ENCODE measurements at regions not wholly inside any gene's neighbourhood (a gene's known extent, or its start where the extent isn't known, plus 50 kb on each side); places are given as distances from the start of the nearest gene placed in this dataset.
"Not testable (repeated sequence)": the region's sequence is repeated elsewhere in the genome, so short reads cannot be mapped to it uniquely, and the experiment has no call there.

DNA sequence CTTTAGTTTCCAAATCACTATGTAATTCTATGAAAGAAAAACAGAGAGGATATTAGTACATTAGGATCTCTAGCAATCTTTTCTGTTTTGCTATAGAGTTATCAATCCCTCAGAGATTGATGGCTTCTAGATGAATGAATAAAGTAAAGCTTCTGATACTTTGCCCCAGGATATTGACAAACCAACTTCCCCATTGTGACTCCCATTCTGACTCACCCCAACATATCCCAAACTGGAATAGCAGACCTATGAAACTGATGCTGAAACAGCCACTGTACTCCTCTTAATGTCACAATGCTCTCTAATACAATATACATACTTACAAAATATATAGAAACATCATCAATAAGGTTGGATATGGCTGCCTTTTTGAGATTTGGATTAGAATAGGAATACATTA lies 442.1 kb upstream of the NR5A2 start:
- Mint-ChIP-seq H3K4me3 (no peak overlapping the region), H3K27ac (no peak overlapping the region), H3K27me3 (ENCODE audit: low read depth) (no peaks in the 10 kb centered on the region)

DNA sequence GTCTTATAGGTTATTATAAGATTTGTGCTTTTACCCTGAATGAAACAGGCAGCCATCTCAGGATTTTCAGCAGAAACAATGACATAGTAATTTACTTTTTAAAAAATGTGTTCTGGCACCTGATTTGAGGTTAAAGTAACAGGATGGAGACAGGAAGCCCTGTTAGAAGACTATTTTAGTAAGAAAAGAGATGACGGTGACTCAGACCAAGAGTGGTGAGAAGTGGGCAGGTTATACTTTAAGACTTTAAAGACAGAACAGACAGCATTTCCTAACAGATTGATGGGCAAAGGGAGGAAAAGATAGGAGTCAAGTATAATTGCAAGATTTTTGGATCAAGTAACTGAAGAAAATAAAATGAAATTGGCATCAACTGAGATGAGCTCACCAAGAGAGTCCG lies 436.8 kb upstream of the NR5A2 start:
- Mint-ChIP-seq H3K4me3 (no peak overlapping the region), H3K27me3 (ENCODE audit: low read depth) (peaks cover 10% of the 10 kb centered on the region), H3K36me3 (ENCODE audit: low read depth) (no peaks in the 10 kb centered on the region), H3K4me1 (ENCODE audit: low read depth) (peaks cover 9% of the 10 kb centered on the region), H3K27ac (no peak overlapping the region), H3K9me3 (no peaks in the 10 kb centered on the region)
- CTCF ChIA-PET = no interaction called here
- intact Hi-C loops (cut with micrococcal nuclease) = no loop called here
- peak; percentile 12 for DNase-seq

More for the DNA sequence above, 442.1 kb upstream of the NR5A2 start:
- intact Hi-C loops (cut with micrococcal nuclease) = no loop called here
- H3K9me3 Mint-ChIP-seq = no peaks in the 10 kb centered on the region
- no peak for DNase-seq
- CTCF ChIA-PET = no interaction called here
- H3K36me3 Mint-ChIP-seq (ENCODE audit: low read depth) = no peaks in the 10 kb centered on the region
- H3K4me1 Mint-ChIP-seq (ENCODE audit: low read depth) = peaks cover 3% of the 10 kb centered on the region

DNA sequence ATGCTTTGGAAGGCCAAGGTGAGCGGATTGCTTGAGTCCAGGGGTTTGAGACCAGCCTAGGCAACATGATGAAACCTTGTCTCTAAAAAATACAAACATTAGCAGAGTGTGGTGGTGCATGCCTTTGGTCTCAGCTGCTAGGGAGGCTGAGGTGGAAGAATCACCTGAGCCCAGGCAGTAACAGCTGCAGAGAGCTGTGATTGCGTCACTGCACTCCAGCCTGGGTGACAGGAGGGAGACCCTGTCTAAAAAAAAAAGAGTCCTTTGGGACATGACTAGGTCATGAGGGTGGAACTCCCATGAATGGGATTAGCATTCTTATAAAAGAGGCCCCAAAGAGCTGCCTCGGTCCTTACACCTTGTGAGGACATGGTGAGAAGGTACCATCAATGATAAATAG lies 436.0 kb upstream of the NR5A2 start:
- no peak for DNase-seq
- Mint-ChIP-seq H3K9me3 (no peaks in the 10 kb centered on the region), H3K4me1 (ENCODE audit: low read depth) (peaks cover 9% of the 10 kb centered on the region), H3K27me3 (ENCODE audit: low read depth) (peaks cover 11% of the 10 kb centered on the region), H3K27ac (no peak overlapping the region), H3K36me3 (ENCODE audit: low read depth) (no peaks in the 10 kb centered on the region), H3K4me3 (no peak overlapping the region)
- CTCF ChIA-PET = no interaction called here
- intact Hi-C loops (cut with micrococcal nuclease) = no loop called here

DNA sequence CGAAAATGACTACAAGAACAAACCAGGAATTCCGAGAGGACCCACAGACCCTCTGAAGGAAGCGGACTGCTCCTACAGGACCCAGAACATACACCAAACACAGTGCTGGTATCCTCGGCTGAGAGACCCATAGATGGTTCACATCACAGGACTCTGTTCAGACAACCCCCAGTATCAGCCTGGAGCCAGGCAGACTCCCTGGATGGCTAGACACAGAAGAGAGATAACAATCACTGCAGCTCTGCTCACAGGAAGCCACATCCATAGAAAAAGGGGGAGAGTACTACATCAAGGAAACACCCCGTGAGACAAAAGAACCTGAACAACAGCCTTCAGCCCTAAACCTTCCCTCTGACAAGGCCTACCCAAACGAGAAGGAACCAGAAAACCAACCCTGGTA lies 434.0 kb upstream of the NR5A2 start:
- Mint-ChIP-seq H3K27ac (no peak overlapping the region), H3K36me3 (ENCODE audit: low read depth) (no peaks in the 10 kb centered on the region), H3K9me3 (no peaks in the 10 kb centered on the region), H3K4me1 (ENCODE audit: low read depth) (peaks cover 9% of the 10 kb centered on the region), H3K4me3 (no peak overlapping the region), H3K27me3 (ENCODE audit: low read depth) (peaks cover 21% of the 10 kb centered on the region)
- DNase-seq = no peak
- intact Hi-C loops (cut with micrococcal nuclease) = no loop called here
- CTCF ChIA-PET = no interaction called here

DNA sequence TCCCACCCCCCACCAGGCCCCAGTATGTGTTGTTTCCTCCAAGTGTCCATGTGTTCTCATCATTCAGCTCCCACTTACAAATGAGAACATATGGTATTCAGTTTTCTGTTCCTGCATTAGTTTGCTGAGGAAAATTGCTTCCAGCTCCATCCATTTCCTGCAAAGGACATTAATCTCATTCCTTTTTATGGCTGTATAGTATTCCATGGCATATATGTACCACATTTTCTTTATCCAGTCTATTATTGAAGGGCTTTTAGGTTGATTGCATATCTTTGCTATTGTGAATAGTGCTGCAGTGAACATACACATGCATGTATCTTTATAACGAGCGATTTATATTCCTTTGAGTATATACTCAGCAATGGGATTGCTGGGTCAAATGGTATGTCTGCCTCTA lies 431.1 kb upstream of the NR5A2 start:
- H3K27ac Mint-ChIP-seq; DNase-seq; H3K4me3 Mint-ChIP-seq; intact Hi-C loops (cut with micrococcal nuclease); H3K9me3 Mint-ChIP-seq; H3K36me3 Mint-ChIP-seq (ENCODE audit: low read depth); H3K4me1 Mint-ChIP-seq (ENCODE audit: low read depth); CTCF ChIA-PET: not testable (repeated sequence)
- H3K27me3 Mint-ChIP-seq (ENCODE audit: low read depth) = peaks cover 20% of the 10 kb centered on the region

DNA sequence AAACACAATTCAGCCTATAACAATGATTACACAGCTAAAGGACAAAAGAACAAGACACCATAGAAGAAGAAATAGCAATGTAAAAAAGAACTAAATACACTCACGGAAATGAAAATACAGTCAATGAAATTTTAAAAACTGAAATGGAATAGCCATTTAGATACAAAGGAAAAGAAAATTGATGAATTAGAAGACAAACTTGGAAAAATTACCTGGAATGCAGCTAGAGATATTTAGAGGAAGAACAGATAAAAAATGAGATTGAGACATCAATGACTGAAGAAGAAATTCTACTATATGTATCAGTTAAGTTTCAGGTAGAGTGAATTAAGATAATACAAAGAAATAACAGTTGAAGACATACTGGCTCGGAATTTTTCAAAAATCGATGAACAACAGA lies 430.4 kb upstream of the NR5A2 start:
- H3K27me3 Mint-ChIP-seq (ENCODE audit: low read depth) = peaks cover 20% of the 10 kb centered on the region
- H3K4me3 Mint-ChIP-seq = no peak overlapping the region
- intact Hi-C loops (cut with micrococcal nuclease) = no loop called here
- peaks cover 2% of the 10 kb centered on the region for H3K36me3 Mint-ChIP-seq (ENCODE audit: low read depth)
- peaks cover 8% of the 10 kb centered on the region for H3K9me3 Mint-ChIP-seq
- DNase-seq = no peak
- CTCF ChIA-PET = no interaction called here
- H3K27ac Mint-ChIP-seq = no peak overlapping the region
- no peaks in the 10 kb centered on the region for H3K4me1 Mint-ChIP-seq (ENCODE audit: low read depth)

DNA sequence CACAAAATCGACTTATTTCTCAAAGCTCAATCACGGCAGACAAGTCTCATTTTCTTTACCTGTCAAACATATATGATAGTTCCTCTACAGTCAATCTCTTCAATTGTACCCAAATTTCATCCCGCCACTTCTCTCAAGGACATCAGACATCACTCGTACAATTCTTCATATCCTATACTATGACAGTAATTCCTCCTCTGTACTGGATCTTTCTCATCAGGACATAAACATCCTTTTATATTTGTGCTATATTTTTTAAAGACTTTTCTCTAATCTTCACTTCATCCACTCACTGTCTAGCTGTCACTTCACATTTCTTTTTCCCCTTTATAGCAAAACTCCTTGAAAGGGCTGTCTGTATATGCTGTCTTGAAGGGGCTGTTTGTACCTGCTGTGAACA lies 419.1 kb upstream of the NR5A2 start:
- H3K27ac Mint-ChIP-seq = no peak overlapping the region
- H3K36me3 Mint-ChIP-seq (ENCODE audit: low read depth) = no peaks in the 10 kb centered on the region
- no peaks in the 10 kb centered on the region for H3K4me1 Mint-ChIP-seq (ENCODE audit: low read depth)
- H3K4me3 Mint-ChIP-seq = no peak overlapping the region
- peaks cover 4% of the 10 kb centered on the region for H3K9me3 Mint-ChIP-seq
- DNase-seq = no peak
- intact Hi-C loops (cut with micrococcal nuclease) = no loop called here
- H3K27me3 Mint-ChIP-seq (ENCODE audit: low read depth) = no peaks in the 10 kb centered on the region
- CTCF ChIA-PET = no interaction called here

DNA sequence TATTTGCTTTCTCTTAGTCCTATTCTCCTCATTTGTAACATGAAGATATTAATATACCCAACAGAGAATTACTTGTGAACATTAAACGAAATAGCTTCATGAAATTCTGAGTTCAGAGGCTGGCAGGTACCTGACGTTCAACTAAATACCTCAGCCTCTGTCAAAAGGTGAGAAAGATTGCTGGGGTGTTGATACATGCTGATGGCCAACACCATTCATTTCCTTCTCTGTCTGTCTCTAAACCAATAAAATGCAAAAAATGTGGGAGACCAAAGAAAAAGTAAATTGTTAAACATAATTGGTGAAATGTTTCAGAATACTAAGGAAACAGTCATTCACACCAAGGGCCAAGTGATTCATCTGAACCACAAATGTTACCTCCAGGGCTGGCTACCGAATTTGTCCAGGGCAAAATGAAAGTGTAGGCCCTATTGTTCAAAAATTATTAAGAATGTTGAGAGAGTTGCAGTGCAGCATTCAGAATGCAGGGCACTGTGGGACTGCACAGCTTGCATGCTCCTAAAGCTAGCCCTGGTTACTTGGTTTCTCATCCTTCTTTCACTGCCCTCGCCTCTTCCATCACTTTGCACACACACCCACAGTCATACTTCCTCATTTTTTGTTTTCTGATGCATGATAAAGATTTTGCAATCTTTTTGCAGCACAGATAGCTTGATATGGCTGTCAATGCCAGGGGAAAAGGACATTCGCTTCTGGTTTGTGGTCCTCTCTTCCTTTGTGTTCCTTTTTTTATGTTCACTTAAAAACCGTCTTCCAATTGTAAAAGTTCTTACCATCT lies 414.3 kb upstream of the NR5A2 start:
- Mint-ChIP-seq H3K27ac (no peak overlapping the region), H3K4me1 (ENCODE audit: low read depth) (no peaks in the 10 kb centered on the region), H3K4me3 (no peak overlapping the region), H3K36me3 (ENCODE audit: low read depth) (no peaks in the 10 kb centered on the region), H3K27me3 (ENCODE audit: low read depth) (no peaks in the 10 kb centered on the region), H3K9me3 (no peaks in the 10 kb centered on the region)
- DNase-seq = no peak
- CTCF ChIA-PET = no interaction called here
- intact Hi-C loops (cut with micrococcal nuclease) = no loop called here

DNA sequence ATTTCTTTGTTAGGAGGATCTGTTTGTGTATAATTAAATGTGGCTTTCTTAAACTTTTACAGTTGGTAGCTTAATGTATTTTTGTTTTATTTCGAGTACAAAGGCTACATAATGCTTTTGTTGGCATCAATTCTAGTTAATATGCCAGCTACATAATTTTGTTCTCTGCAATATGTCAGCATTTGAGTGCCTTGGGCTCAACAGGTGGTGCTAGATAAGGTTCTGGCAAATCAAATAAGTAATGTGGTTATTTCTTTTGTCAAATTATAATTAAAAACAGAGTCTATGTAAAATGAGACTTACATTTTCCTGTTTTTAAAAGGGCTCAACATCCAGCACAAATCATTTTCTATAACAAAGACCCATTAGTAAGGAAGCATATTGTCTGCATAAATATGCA lies 410.6 kb upstream of the NR5A2 start:
- Mint-ChIP-seq H3K27ac (no peak overlapping the region), H3K4me1 (ENCODE audit: low read depth) (no peaks in the 10 kb centered on the region), H3K27me3 (ENCODE audit: low read depth) (no peaks in the 10 kb centered on the region), H3K36me3 (ENCODE audit: low read depth) (no peaks in the 10 kb centered on the region), H3K9me3 (no peaks in the 10 kb centered on the region), H3K4me3 (no peak overlapping the region)
- CTCF ChIA-PET = interaction anchor here (1.0 kb wide), 1 partner anchor 16 kb away, joined by 3 read pairs; no protein-coding TSS in a partner anchor
- intact Hi-C loops (cut with micrococcal nuclease) = no loop called here
- DNase-seq = no peak

DNA sequence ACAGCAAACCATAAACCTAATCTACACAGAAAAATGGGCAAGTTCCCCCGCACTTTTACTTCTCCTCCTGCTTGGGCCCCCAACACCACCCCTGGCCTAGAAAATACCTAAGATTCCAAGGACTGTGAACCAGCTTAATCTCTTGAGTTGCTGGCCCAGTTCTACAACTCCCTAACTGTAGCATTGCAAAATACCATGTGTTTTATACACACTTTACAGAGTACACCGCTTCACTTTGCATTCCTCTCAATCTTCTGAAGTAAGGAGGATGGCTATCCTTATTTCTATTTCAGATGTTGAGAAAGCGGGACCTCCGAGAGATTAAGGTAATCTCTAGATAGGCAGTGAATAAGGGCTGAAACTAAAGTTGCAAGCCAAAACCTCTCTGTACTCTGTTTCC lies 408.3 kb upstream of the NR5A2 start:
- Mint-ChIP-seq H3K27ac (no peak overlapping the region), H3K9me3 (no peaks in the 10 kb centered on the region), H3K4me1 (ENCODE audit: low read depth) (no peaks in the 10 kb centered on the region), H3K36me3 (ENCODE audit: low read depth) (no peaks in the 10 kb centered on the region), H3K27me3 (ENCODE audit: low read depth) (no peaks in the 10 kb centered on the region), H3K4me3 (no peak overlapping the region)
- DNase-seq = no peak
- intact Hi-C loops (cut with micrococcal nuclease) = no loop called here
- CTCF ChIA-PET = no interaction called here

DNA sequence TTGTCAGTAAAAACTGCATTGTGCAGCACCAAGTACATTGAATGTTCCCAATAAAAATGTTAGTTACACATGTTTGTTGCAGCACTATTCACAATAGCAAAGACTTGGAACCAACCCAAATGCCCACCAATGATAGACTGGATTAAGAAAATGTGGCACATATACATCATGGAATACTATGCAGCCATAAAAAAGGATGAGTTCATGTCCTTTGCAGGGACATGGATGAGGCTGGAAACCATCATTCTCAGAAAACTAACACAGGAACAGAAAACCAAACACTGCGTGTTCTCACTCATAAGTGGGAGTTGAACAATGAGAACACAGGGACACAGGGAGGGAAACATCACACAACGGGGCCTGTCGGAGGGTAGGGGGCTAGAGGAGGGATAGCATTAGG lies 401.3 kb upstream of the NR5A2 start:
- H3K4me1 Mint-ChIP-seq (ENCODE audit: low read depth); H3K27me3 Mint-ChIP-seq (ENCODE audit: low read depth); H3K4me3 Mint-ChIP-seq; CTCF ChIA-PET; DNase-seq; H3K36me3 Mint-ChIP-seq (ENCODE audit: low read depth); intact Hi-C loops (cut with micrococcal nuclease); H3K27ac Mint-ChIP-seq; H3K9me3 Mint-ChIP-seq: not testable (repeated sequence)

DNA sequence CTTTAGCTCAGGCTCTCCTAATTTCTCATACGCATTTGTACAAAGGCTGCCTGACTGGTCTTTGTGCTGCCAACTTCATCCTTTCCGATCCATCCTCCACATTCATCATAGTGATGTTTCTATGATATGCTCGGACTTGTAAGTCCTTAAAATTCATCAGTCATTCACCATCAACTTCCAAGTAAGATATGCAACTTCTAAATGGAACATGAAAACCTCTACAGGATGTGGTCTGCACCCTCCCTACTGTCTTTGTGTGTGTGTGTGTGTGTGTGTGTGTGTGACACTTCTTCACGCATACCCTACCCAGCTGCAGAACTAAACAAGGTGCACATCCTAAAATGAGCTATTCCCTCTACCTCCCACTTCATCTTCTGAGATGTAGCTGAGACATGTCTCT lies 397.9 kb upstream of the NR5A2 start:
- Mint-ChIP-seq H3K27ac (no peak overlapping the region), H3K9me3 (peaks cover 2% of the 10 kb centered on the region), H3K36me3 (ENCODE audit: low read depth) (no peaks in the 10 kb centered on the region), H3K4me1 (ENCODE audit: low read depth) (peaks cover 7% of the 10 kb centered on the region), H3K27me3 (ENCODE audit: low read depth) (peaks cover 14% of the 10 kb centered on the region), H3K4me3 (no peak overlapping the region)
- intact Hi-C loops (cut with micrococcal nuclease) = no loop called here
- no peak for DNase-seq
- CTCF ChIA-PET = interaction anchor here (0.5 kb wide), 1 partner anchor 47 kb away, joined by 3 read pairs; no protein-coding TSS in a partner anchor

DNA sequence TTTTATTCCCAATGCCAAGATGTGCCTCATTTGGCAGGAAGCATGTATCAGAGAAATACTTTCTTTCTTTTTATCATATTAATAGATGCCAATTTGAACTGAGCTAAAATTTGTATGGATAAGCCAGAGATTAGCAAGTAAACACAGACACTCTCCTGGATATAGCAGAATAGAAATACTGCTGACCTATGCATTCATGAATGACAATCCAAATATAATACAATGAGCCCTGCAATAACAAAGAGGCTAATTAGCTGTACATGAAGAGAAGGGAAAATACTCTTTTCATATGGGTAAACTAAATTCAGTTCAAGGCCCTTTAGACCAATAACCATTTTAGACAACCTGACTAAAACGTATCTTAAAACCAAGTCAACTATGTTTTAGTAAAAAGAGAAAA lies 388.1 kb upstream of the NR5A2 start:
- Mint-ChIP-seq H3K9me3 (peaks cover 8% of the 10 kb centered on the region), H3K36me3 (ENCODE audit: low read depth) (no peaks in the 10 kb centered on the region), H3K27ac (no peak overlapping the region), H3K27me3 (ENCODE audit: low read depth) (peaks cover 8% of the 10 kb centered on the region), H3K4me1 (ENCODE audit: low read depth) (no peaks in the 10 kb centered on the region), H3K4me3 (no peak overlapping the region)
- intact Hi-C loops (cut with micrococcal nuclease) = no loop called here
- DNase-seq = no peak
- CTCF ChIA-PET = no interaction called here
